MM.1S (cell line): ENCODE measurements at regions not wholly inside any gene's neighbourhood (a gene's known extent, or its start where the extent isn't known, plus 50 kb on each side); places are given as distances from the start of the nearest gene placed in this dataset.

Experiments used
- DNase-seq: peaks from one replicate; pipeline ENCODE4 v3.0.0-alpha.2; 2015
- H2AFZ ChIP-seq: fragments of 300-600 bp; sonication (generic); 2 replicates; pipeline ENCODE4 v1.6.0; 2016; ENCODE audit warnings: antibody characterized with exemption, low read length
- H3F3A ChIP-seq: fragments of 300-600 bp; sonication (generic); 2 replicates; pipeline ENCODE4 v1.6.1; 2016; ENCODE audit warnings: mild to moderate bottlenecking, antibody characterized with exemption, low read length, moderate library complexity, mixed read lengths; ENCODE audit not compliant: insufficient read depth
- H3K27ac ChIP-seq: fragments of 300-600 bp; sonication (generic); 2 replicates; pipeline ENCODE4 v1.5.1; 2016; ENCODE audit warnings: mild to moderate bottlenecking, low read length
- H3K27me3 ChIP-seq: fragments of 300-600 bp; sonication (generic); replicated peaks from 2 replicates; pipeline ENCODE4 v1.6.0; 2016; ENCODE audit warnings: low read length; ENCODE audit not compliant: insufficient read depth
- H3K36me3 ChIP-seq: fragments of 300-600 bp; sonication (generic); replicated peaks from 2 replicates; pipeline ENCODE4 v1.6.1; 2016; ENCODE audit warnings: mild to moderate bottlenecking, low read length, mixed read lengths; ENCODE audit not compliant: insufficient read depth
- H3K4me1 ChIP-seq: fragments of 300-600 bp; sonication (generic); 2 replicates; pipeline ENCODE4 v1.6.1; 2016; ENCODE audit warnings: low read length, mixed read lengths
- H3K4me2 ChIP-seq: fragments of 300-600 bp; sonication (generic); 2 replicates; pipeline ENCODE4 v1.6.0; 2016; ENCODE audit warnings: low read depth, low read length
- H3K4me3 ChIP-seq: fragments of 300-600 bp; sonication (generic); 2 replicates; pipeline ENCODE4 v1.5.1; 2016; ENCODE audit warnings: low read length, mixed read lengths
- H3K79me2 ChIP-seq: fragments of 300-600 bp; sonication (generic); 2 replicates; pipeline ENCODE4 v1.6.1; 2016; ENCODE audit warnings: mixed run types, low read length, mixed read lengths
- H3K9ac ChIP-seq: fragments of 300-600 bp; sonication (generic); 2 replicates; pipeline ENCODE4 v1.6.1; 2016; ENCODE audit warnings: low read length, mixed read lengths
- H3K9me2 ChIP-seq: fragments of 300-600 bp; sonication (generic); replicated peaks from 2 replicates; pipeline ENCODE4 v1.6.1; 2016; ENCODE audit warnings: mild to moderate bottlenecking, low read length, mixed read lengths; ENCODE audit not compliant: insufficient read depth
- H3K9me3 ChIP-seq: fragments of 300-600 bp; sonication (generic); replicated peaks from 2 replicates; pipeline ENCODE4 v1.6.1; 2016; ENCODE audit warnings: mild to moderate bottlenecking, low read length, mixed read lengths; ENCODE audit not compliant: insufficient read depth
- H4K20me1 ChIP-seq: fragments of 300-600 bp; sonication (generic); 2 replicates; pipeline ENCODE4 v1.6.1; 2016; ENCODE audit warnings: mild to moderate bottlenecking, low read length, moderate library complexity, mixed read lengths; ENCODE audit not compliant: insufficient read depth
- CTCF ChIP-seq: fragments of 300-600 bp; sonication (generic); IDR thresholded peaks from 2 replicates; pipeline ENCODE4 v1.5.1; 2016; ENCODE audit warnings: antibody characterized with exemption, low read length, mixed read lengths
- EZH2 ChIP-seq: fragments of 300-600 bp; sonication (generic); optimal IDR thresholded peaks from 2 replicates; pipeline ENCODE3; 2017; ENCODE audit warnings: low read depth, mild to moderate bottlenecking, antibody characterized with exemption, low read length, mixed read lengths
- EZH2phosphoT487 ChIP-seq: fragments of 300-600 bp; sonication (generic); IDR thresholded peaks from 2 replicates; pipeline ENCODE4 v1.6.1; 2018; ENCODE audit warnings: antibody characterized with exemption, low read length

- no peaks in the 10 kb centered on the region for H3K9me2 ChIP-seq
These were observed 70.5 kb downstream of the FAM217A start for GRCh38 chr6:4008324-4009047.

GRCh38 chr6:4009486-4009885 lies 69.5 kb downstream of the FAM217A start:
- H3K9me2 ChIP-seq: no peaks in the 10 kb centered on the region
- H3K27ac ChIP-seq: no peak overlapping the region
- H3K36me3 ChIP-seq: no peaks in the 10 kb centered on the region; the same call in 1 of the 2 replicates
- H3K79me2 ChIP-seq: peaks cover 29% of the 10 kb centered on the region
- H3K4me2 ChIP-seq: no peak overlapping the region
- H4K20me1 ChIP-seq: no peaks in the 10 kb centered on the region
- H2AFZ ChIP-seq: no peak overlapping the region
- H3K4me3 ChIP-seq: no peak overlapping the region
- DNase-seq: no peak
- H3K9me3 ChIP-seq: no peaks in the 10 kb centered on the region
- TF ChIP-seq EZH2 (no peak), EZH2phosphoT487 (no peak), CTCF (no peak)
- no peak overlapping the region for H3K9ac ChIP-seq
- peaks cover 12% of the 10 kb centered on the region; the same call in 1 of the 2 replicates for H3K4me1 ChIP-seq
- peaks cover 3% of the 10 kb centered on the region; the same call in 1 of the 2 replicates for H3F3A ChIP-seq
- H3K27me3 ChIP-seq: no peaks in the 10 kb centered on the region

More at GRCh38 chr6:4008324-4009047, 70.5 kb downstream of the FAM217A start:
- Histone ChIP-seq H4K20me1 (no peaks in the 10 kb centered on the region), H3K79me2 (peaks cover 20% of the 10 kb centered on the region), H2AFZ (no peak overlapping the region), H3K9me3 (no peaks in the 10 kb centered on the region), H3K4me3 (no peak overlapping the region), H3K27me3 (no peaks in the 10 kb centered on the region), H3K4me1 (peaks cover 12% of the 10 kb centered on the region; the same call in 1 of the 2 replicates), H3K27ac (no peak overlapping the region), H3K9ac (no peak overlapping the region), H3K4me2 (no peak overlapping the region), H3K36me3 (no peaks in the 10 kb centered on the region; the same call in 1 of the 2 replicates), H3F3A (peaks cover 3% of the 10 kb centered on the region; the same call in 1 of the 2 replicates)
- TF ChIP-seq CTCF (peak; percentile 61), EZH2phosphoT487 (no peak)
- peak; percentile 58 for DNase-seq

- Histone ChIP-seq H3K27me3 (no peaks in the 10 kb centered on the region), H3K36me3 (no peaks in the 10 kb centered on the region; the same call in 1 of the 2 replicates), H3K79me2 (peaks cover 34% of the 10 kb centered on the region), H4K20me1 (no peaks in the 10 kb centered on the region), H3K9me3 (no peaks in the 10 kb centered on the region), H3K4me2 (no peak overlapping the region), H3K27ac (no peak overlapping the region), H3K9ac (no peak overlapping the region), H2AFZ (no peak overlapping the region), H3K4me3 (no peak overlapping the region), H3K4me1 (peaks cover 12% of the 10 kb centered on the region; the same call in 1 of the 2 replicates), H3K9me2 (no peaks in the 10 kb centered on the region), H3F3A (peaks cover 3% of the 10 kb centered on the region; the same call in 1 of the 2 replicates)
- DNase-seq: no peak
- TF ChIP-seq CTCF (no peak), EZH2phosphoT487 (no peak), EZH2 (no peak)
These were observed 68.9 kb downstream of the FAM217A start for GRCh38 chr6:4010048-4010447.
